Gastroesophageal sphincter (tissue), 3 donors: ENCODE measurements at regions not wholly inside any gene's neighbourhood (a gene's known extent, or its start where the extent isn't known, plus 50 kb on each side); places are given as distances from the start of the nearest gene placed in this dataset.

Experiments
- CTCF ChIP-seq, 4 experiments: fragments of 200-600 bp in 2 of 4; fragments of 450-650 bp in 2 of 4; sonication (generic) in 1 of 4; IDR thresholded peaks; one replicate each; pipeline ENCODE4 v1.5.1; 2017 to 2019; ENCODE audit warnings: antibody characterized with exemption in 4 of 4, mild to moderate bottlenecking in 2 of 4, moderate library complexity in 2 of 4
- POLR2A ChIP-seq, 2 donors: fragments of 450-650 bp; IDR thresholded peaks; one replicate each; pipeline ENCODE4 v1.6.1; 2017; ENCODE audit warnings: antibody characterized with exemption in 2 of 2, mild to moderate bottlenecking in 2 of 2, moderate library complexity in 1 of 2
- POLR2AphosphoS5 ChIP-seq: sonication (generic); formaldehyde crosslinking; IDR thresholded peaks from one replicate; pipeline ENCODE4 v1.6.1; 2017; ENCODE audit warnings: antibody characterized with exemption

DNA sequence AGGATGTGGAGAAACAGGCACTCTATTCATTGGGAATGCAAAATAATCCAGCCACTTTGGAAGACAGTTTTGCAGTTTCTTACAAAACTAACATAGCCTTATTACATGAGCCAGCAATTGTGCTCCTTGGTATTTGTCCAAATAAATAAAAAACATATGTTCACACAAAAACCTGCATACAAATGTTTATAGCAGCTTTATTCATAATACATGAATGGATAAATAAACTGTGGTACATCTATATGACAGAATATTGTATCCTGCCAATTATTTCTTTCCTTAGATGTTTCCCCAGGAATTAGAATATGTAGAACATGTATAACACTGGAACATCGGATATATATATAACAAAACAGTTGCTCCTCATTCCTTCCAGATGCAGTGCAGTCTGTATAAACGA is 57.7 kb upstream of the VEGFC start:
- TF ChIP-seq POLR2AphosphoS5 (no peak), CTCF (IDR thresholded peaks at IDR 0.05) (no peak), POLR2A (IDR thresholded peaks at IDR 0.05) (no peak)
